ENCODE measurements at regions not wholly inside any gene's neighbourhood (a gene's known extent, or its start where the extent isn't known, plus 50 kb on each side); places are given as distances from the start of the nearest gene placed in this dataset.
"Not testable (repeated sequence)": the region's sequence is repeated elsewhere in the genome, so short reads cannot be mapped to it uniquely, and the experiment has no call there.

- TF ChIP-seq, protein P1, sequence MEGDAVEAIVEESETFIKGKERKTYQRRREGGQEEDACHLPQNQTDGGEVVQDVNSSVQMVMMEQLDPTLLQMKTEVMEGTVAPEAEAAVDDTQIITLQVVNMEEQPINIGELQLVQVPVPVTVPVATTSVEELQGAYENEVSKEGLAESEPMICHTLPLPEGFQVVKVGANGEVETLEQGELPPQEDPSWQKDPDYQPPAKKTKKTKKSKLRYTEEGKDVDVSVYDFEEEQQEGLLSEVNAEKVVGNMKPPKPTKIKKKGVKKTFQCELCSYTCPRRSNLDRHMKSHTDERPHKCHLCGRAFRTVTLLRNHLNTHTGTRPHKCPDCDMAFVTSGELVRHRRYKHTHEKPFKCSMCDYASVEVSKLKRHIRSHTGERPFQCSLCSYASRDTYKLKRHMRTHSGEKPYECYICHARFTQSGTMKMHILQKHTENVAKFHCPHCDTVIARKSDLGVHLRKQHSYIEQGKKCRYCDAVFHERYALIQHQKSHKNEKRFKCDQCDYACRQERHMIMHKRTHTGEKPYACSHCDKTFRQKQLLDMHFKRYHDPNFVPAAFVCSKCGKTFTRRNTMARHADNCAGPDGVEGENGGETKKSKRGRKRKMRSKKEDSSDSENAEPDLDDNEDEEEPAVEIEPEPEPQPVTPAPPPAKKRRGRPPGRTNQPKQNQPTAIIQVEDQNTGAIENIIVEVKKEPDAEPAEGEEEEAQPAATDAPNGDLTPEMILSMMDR (IDR thresholded peaks at IDR 0.05), result not testable (repeated sequence)
- not testable (repeated sequence) for TF ChIP-seq POLR2A (IDR thresholded peaks at IDR 0.05)
These were observed 283.0 kb downstream of the FOXL1 start for GRCh38 chr16:86861270-86861858.
